Loucy (cell line): ENCODE measurements at regions not wholly inside any gene's neighbourhood (a gene's known extent, or its start where the extent isn't known, plus 50 kb on each side); places are given as distances from the start of the nearest gene placed in this dataset.

ENCODE experiments used
- H2AFZ ChIP-seq: fragments of 200-600 bp; sonication (generic); 2 replicates; pipeline ENCODE4 v1.6.0; 2016; ENCODE audit warnings: antibody characterized with exemption, mild to moderate bottlenecking, low read length, moderate library complexity
- H3F3A ChIP-seq: fragments of 200-600 bp; 2 replicates; pipeline ENCODE4 v1.6.0; 2016; ENCODE audit warnings: antibody characterized with exemption, low read depth, mild to moderate bottlenecking
- H3K27me3 ChIP-seq: fragments of 200-600 bp; sonication (generic); 2 replicates; pipeline ENCODE4 v1.6.1; 2014; ENCODE audit warnings: low read length, mild to moderate bottlenecking; ENCODE audit not compliant: insufficient read depth, poor library complexity, severe bottlenecking
- H3K36me3 ChIP-seq: fragments of 200-600 bp; sonication (generic); 2 replicates; pipeline ENCODE4 v1.6.1; 2016; ENCODE audit warnings: low read length; ENCODE audit not compliant: insufficient read depth
- H3K4me1 ChIP-seq: fragments of 200-600 bp; sonication (generic); 2 replicates; pipeline ENCODE4 v1.5.1; 2014; ENCODE audit warnings: low read length, mild to moderate bottlenecking; ENCODE audit not compliant: insufficient read depth, poor library complexity, severe bottlenecking
- H3K4me2 ChIP-seq: fragments of 200-600 bp; sonication (generic); 2 replicates; pipeline ENCODE4 v1.6.0; 2014; ENCODE audit warnings: antibody characterized with exemption, low read length, low read depth, mild to moderate bottlenecking; ENCODE audit not compliant: poor library complexity, severe bottlenecking
- H3K4me3 ChIP-seq: fragments of 200-600 bp; sonication (generic); 2 replicates; pipeline ENCODE4 v1.5.1; 2014; ENCODE audit warnings: low read length, mild to moderate bottlenecking, mixed read lengths; ENCODE audit not compliant: poor library complexity, severe bottlenecking
- H3K79me2 ChIP-seq: fragments of 200-600 bp; sonication (generic); 2 replicates; pipeline ENCODE4 v1.6.1; 2014; ENCODE audit warnings: low read length; ENCODE audit not compliant: insufficient read depth
- H3K9ac ChIP-seq: fragments of 200-600 bp; sonication (generic); 2 replicates; pipeline ENCODE4 v1.6.0; 2014; ENCODE audit warnings: mild to moderate bottlenecking, low read depth, low read length, moderate library complexity; ENCODE audit not compliant: poor library complexity, severe bottlenecking
- H3K9me2 ChIP-seq: fragments of 200-600 bp; sonication (generic); replicated peaks from 2 replicates; pipeline ENCODE4 v1.6.1; 2016; ENCODE audit warnings: low read depth, low read length, mixed read lengths
- H3K9me3 ChIP-seq: fragments of 200-600 bp; sonication (generic); 2 replicates; pipeline ENCODE4 v1.6.1; 2014; ENCODE audit warnings: mild to moderate bottlenecking, antibody characterized with exemption, low read length, low read depth; ENCODE audit not compliant: insufficient read depth
- H4K20me1 ChIP-seq: fragments of 200-600 bp; sonication (generic); 2 replicates; pipeline ENCODE4 v1.6.0; 2014; ENCODE audit warnings: antibody characterized with exemption, low read length, mild to moderate bottlenecking; ENCODE audit not compliant: insufficient read depth, poor library complexity, severe bottlenecking
- CTCF ChIP-seq: fragments of 200-600 bp; sonication (generic); conservative IDR thresholded peaks from 2 replicates; pipeline ENCODE4 v1.5.1; 2014; ENCODE audit warnings: mild to moderate bottlenecking, antibody characterized with exemption, low read length
- EZH2phosphoT487 ChIP-seq: fragments of 200-600 bp; IDR thresholded peaks from 2 replicates; pipeline ENCODE4 v1.6.1; 2018; ENCODE audit warnings: antibody characterized with exemption, mild to moderate bottlenecking, moderate library complexity, borderline replicate concordance

GRCh38 chr4:126777649-126778048 lies 855.1 kb upstream of the INTU start:
- Histone ChIP-seq H3K9me2 (no peaks in the 10 kb centered on the region), H2AFZ (no peak overlapping the region), H3K79me2 (no peaks in the 10 kb centered on the region), H3K9me3 (no peaks in the 10 kb centered on the region), H3F3A (no peaks in the 10 kb centered on the region), H3K4me3 (no peak overlapping the region), H3K27me3 (no peaks in the 10 kb centered on the region), H3K4me2 (no peak overlapping the region), H3K4me1 (no peaks in the 10 kb centered on the region), H3K9ac (no peak overlapping the region), H4K20me1 (no peaks in the 10 kb centered on the region), H3K36me3 (no peaks in the 10 kb centered on the region)
- no peak for TF ChIP-seq EZH2phosphoT487
- TF ChIP-seq CTCF = no peak

- H3K4me1 ChIP-seq = no peaks in the 10 kb centered on the region
- no peaks in the 10 kb centered on the region for H4K20me1 ChIP-seq
- H3K36me3 ChIP-seq = no peaks in the 10 kb centered on the region
- H3K9me3 ChIP-seq = no peaks in the 10 kb centered on the region
- TF ChIP-seq EZH2phosphoT487 (no peak), CTCF (no peak)
- H3K4me2 ChIP-seq = no peak overlapping the region
- H3K9ac ChIP-seq = no peak overlapping the region
- no peaks in the 10 kb centered on the region for H3K9me2 ChIP-seq
- no peak overlapping the region for H3K4me3 ChIP-seq
- H2AFZ ChIP-seq = no peak overlapping the region
- H3K27me3 ChIP-seq = no peaks in the 10 kb centered on the region
- no peaks in the 10 kb centered on the region for H3F3A ChIP-seq
- H3K79me2 ChIP-seq = no peaks in the 10 kb centered on the region
Observed at GRCh38 chr4:126778348-126778747, 854.4 kb upstream of the INTU start.

- H3K9me2 ChIP-seq = no peaks in the 10 kb centered on the region
- H3K79me2 ChIP-seq = no peaks in the 10 kb centered on the region
- no peaks in the 10 kb centered on the region for H3F3A ChIP-seq
- H4K20me1 ChIP-seq = no peaks in the 10 kb centered on the region
- no peak for TF ChIP-seq EZH2phosphoT487
- TF ChIP-seq CTCF = no peak
- no peaks in the 10 kb centered on the region for H3K4me1 ChIP-seq
- H2AFZ ChIP-seq = no peak overlapping the region
- H3K36me3 ChIP-seq = no peaks in the 10 kb centered on the region
- no peaks in the 10 kb centered on the region for H3K9me3 ChIP-seq
- no peak overlapping the region for H3K4me3 ChIP-seq
- H3K9ac ChIP-seq = no peak overlapping the region
- no peak overlapping the region for H3K4me2 ChIP-seq
- no peaks in the 10 kb centered on the region for H3K27me3 ChIP-seq
Observed at GRCh38 chr4:126779001-126779400, 853.8 kb upstream of the INTU start.
